H7 (cell line): ENCODE measurements at regions not wholly inside any gene's neighbourhood (a gene's known extent, or its start where the extent isn't known, plus 50 kb on each side); places are given as distances from the start of the nearest gene placed in this dataset.
"Not testable (repeated sequence)": the region's sequence is repeated elsewhere in the genome, so short reads cannot be mapped to it uniquely, and the experiment has no call there.

Source experiments
- DNase-seq: peaks from one replicate; pipeline ENCODE4 v3.0.0; 2012
- H3K27me3 ChIP-seq: 2 replicates; pipeline ENCODE4 v1.6.0; 2011; ENCODE audit warnings: mild to moderate bottlenecking, low read length; ENCODE audit not compliant: control insufficient read depth, insufficient read depth
- H3K36me3 ChIP-seq: replicated peaks from 2 replicates; pipeline ENCODE4 v1.5.1; 2011; ENCODE audit warnings: low read length; ENCODE audit not compliant: control insufficient read depth, insufficient read depth
- H3K4me3 ChIP-seq: 2 replicates; pipeline ENCODE4 v1.5.1; 2011; ENCODE audit warnings: low read depth, mild to moderate bottlenecking, control low read depth, low read length, moderate library complexity; ENCODE audit not compliant: insufficient read depth

DNA sequence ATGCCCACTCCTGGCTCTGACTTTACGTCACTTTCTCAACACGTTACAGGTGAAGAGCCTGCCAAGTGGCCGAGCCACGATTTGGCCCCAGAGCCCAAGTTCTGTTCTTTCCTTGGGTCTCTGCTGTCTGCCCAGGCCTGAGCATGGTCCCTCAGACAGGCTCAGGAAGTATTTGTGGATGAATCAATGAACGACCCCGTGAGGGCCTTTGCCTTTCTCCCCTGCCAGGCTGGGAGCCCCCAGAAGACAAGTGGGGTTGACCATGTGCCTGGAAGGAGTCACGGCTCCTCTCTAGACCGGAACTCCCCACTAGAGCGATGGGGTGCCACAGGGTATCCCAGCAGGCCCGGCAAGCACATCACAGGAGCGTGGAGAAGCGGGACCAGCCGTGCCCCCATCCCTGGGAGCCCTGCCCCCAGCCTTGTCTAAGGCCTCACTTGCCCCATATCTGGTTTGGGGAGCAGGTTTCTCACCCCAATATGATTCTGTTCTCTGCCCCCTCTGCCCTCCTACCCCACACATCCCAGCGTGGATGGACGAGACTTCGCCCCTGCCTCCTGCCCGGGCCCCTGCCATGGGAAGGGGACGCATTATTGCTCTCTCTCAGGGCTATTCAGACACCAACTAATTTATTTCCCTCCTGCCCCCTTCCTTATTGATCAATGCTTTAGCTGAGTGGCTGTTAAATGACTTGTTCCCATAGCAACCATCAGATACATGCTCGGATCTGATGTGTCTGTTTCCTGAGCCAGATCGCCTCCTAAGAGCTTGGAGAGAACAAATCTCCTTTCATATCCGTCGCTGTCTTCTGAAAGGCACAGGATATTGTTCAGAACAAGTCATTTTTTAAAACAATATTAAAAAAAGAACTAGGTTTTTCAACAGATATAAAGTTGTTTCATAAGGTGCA lies 69.0 kb downstream of the DIO3 start:
- Histone ChIP-seq H3K4me3 (no peak overlapping the region), H3K36me3 (no peaks in the 10 kb centered on the region), H3K27me3 (peaks cover 6% of the 10 kb centered on the region)
- no peak for DNase-seq

DNA sequence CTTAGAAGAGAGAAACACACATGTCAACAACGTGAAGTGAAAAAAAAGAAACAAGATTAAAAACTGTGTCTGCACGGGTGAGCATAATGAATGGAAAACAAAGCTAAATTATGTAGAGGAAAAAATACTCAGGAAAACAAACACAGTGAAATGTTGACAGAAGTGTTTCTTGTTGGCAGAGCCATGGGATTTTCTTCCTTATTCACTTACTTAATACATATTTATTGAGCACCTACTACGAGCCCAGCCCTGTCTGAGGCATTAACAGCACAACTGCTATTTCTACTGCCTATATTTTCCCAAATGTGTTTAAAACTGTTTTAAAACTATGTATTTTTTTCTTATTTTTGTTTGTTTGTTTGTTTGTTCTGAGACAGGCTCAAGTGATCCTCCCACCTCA lies 69.9 kb downstream of the DIO3 start:
- no peak for DNase-seq
- Histone ChIP-seq H3K4me3 (no peak overlapping the region), H3K36me3 (no peaks in the 10 kb centered on the region), H3K27me3 (peaks cover 6% of the 10 kb centered on the region)

DNA sequence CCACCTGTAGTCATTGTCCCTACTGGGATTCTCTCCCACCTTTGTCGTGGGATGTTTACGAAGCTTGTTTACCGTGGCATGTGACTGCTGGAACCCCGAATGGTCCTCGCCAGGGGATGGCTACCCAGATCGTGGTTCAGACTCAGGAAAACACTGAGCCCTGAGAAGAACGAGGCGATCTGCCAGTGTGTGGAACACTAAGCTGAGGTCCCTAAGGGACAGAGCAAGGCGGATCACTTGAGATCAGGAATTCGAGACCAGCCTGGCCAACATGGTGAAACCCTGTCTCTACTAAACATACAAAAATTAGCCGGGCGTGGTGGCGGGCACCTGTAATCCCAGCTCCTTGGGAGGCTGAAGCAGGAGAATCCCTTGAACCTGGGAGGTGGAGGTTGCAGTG lies 70.7 kb downstream of the DIO3 start:
- not testable (repeated sequence) for H3K36me3 ChIP-seq, H3K4me3 ChIP-seq, DNase-seq, H3K27me3 ChIP-seq

DNA sequence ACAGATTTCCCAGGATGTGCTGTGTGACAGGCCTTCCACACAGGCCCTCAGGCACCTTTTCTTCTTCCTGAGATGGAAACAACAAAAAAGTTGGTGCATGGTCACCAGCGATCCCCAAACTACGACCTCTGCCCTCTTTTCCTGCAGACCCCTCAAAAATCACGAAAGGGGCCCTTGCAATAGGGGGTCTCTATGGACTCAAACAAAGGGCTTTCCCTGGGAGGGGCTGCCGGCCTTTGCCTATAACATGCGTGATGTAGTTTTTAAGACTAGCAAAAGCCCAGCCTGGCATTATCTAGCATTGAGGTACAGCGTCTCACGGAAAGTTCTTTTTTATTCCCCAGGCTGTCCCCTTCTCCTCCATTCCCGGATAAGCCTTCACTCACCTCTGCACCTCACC lies 71.2 kb downstream of the DIO3 start:
- Histone ChIP-seq H3K4me3 (no peak overlapping the region), H3K27me3 (peaks cover 6% of the 10 kb centered on the region), H3K36me3 (no peaks in the 10 kb centered on the region)
- no peak for DNase-seq

DNA sequence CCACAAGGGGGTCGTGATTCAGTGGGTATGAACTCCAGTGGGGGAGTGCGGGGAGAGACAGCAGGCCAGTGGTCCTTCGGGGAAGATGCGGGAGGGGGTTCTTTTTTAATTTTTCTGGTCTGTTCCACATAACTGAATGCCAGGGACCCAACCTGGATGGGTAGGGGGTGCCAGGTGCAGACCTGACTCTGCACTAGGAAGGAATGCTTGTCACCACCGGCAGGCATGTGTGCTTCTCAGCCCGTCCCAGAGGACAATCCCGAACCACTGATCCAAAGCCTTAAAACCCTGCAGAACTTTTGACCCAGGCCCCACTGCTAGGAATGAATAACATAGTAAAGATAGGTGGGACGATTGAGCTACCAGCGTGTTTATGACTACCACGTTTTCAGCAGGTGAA lies 72.0 kb downstream of the DIO3 start:
- no peaks in the 10 kb centered on the region for H3K36me3 ChIP-seq
- H3K4me3 ChIP-seq, result no peak overlapping the region
- DNase-seq, result no peak
- peaks cover 6% of the 10 kb centered on the region for H3K27me3 ChIP-seq

DNA sequence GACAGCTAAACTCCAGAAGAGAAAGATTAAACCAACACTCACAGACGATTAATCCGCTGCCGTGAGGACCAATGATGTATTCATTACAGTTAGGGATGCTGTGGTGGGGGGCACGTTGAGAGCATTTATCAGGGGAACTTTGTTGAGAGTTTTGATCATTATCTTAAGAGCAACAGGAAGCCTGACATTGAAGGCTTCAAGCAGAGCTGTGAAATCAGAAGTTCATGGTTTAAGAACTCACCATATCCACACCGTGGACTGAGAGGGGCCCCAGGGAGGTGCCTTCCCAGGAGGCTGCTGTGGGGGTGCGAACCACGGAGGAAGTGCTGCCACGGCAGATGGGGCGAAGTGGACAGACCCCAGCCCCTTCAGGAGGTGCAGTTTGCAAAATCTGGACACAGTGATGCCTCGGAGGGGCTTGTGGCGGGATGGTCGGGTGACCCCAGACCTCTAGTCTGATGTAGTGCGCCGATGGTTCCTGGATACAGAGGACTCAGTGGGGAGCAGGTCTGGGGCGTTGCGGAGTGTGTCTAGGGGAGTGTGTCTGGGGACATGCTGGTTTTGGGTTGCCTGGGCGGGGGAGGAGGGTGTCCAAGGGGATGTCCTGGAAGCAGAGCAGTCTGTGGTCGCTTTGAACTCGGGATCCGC lies 73.0 kb downstream of the DIO3 start:
- H3K4me3 ChIP-seq, result no peak overlapping the region
- no peak for DNase-seq
- peaks cover 2% of the 10 kb centered on the region; the same call in 1 of the 2 replicates for H3K27me3 ChIP-seq

DNA sequence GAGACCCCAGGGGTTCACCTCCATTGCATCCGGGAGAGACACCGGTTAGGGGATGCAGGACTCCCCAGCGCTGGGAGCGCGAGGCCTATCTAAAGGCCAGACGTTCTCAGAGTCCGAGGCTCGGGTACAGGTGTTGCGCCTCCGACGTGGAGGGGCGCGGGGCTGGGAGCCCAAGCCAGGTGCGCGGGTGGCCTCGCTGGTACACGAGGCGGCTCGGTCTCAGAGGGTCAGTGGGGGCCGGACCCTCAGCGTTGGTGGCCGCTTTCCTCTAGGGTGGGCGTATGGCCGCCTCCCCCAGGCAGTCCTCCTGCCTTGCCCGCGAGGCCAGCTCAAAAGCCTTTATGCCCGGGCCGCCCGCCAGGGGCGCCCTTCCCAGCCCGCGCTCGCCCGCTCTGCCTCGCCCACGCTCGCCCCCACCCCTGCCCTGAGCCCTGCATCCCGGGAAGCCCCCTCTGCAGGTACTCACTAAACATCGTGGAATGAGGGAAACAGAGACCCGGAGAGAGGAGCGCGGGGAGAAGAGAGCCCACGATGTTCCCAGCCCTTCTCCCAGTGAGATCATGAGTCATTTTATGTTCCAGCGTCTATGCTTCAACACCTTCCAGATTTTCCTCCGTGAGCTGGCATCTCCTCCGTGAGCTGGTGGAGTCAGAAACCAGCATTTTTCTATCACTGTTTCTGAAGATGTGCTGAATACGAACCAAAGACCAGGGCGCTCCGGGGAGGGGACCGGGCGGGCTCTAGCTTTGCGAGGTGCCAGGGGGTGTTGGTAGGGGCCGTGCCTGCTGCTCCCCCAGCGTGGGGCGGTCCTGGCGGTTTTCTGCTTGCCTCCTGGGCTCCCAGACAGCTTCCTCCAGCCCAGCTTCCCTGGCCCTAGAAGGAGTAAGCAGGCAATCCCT lies 73.8 kb downstream of the DIO3 start:
- no peaks in the 10 kb centered on the region for H3K27me3 ChIP-seq
- peak; percentile 43 for DNase-seq
- H3K36me3 ChIP-seq, result no peaks in the 10 kb centered on the region
- H3K4me3 ChIP-seq, result no peak overlapping the region

More for the DNA sequence above, 73.0 kb downstream of the DIO3 start:
- H3K36me3 ChIP-seq, result no peaks in the 10 kb centered on the region

DNA sequence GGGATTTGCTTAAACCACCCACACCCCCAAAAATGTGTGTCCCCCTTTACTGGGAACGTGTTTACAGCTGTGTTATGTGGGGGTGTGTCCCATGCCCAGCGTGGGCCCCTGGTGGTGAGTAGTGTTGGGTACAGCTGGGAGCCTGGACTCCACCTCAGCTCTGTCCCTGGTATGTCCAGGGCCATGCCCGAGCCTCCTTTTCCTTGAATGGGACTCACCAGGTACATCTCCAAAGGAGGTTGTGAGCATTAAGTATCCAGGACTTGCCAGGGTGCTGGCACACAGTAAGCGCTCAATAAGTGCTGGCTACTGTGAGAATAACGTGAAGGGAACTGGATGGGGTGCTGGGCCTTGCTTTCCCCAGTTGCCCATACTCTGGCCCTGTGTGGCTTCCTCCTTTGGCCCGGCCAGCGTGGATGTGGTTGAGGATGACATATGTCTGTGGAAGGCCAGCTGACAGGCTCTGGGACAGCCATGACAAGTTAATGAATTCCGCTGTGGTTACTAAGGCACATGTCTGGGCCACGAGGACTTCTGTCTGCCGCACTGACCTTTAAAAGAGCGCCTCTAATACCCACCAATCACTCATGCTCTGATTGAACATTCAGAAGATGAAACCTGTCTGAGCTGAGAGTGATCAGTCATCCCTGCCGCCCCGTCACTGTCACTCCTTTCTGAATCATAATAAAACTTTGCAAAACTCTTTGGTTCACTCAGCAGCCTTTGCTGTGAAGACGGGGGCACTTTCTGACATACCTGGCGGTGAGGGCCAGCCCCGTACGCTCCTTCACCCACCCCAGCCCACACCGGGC lies 74.7 kb downstream of the DIO3 start:
- Histone ChIP-seq H3K36me3 (no peaks in the 10 kb centered on the region), H3K4me3 (no peak overlapping the region), H3K27me3 (no peaks in the 10 kb centered on the region)
- DNase-seq, result no peak

DNA sequence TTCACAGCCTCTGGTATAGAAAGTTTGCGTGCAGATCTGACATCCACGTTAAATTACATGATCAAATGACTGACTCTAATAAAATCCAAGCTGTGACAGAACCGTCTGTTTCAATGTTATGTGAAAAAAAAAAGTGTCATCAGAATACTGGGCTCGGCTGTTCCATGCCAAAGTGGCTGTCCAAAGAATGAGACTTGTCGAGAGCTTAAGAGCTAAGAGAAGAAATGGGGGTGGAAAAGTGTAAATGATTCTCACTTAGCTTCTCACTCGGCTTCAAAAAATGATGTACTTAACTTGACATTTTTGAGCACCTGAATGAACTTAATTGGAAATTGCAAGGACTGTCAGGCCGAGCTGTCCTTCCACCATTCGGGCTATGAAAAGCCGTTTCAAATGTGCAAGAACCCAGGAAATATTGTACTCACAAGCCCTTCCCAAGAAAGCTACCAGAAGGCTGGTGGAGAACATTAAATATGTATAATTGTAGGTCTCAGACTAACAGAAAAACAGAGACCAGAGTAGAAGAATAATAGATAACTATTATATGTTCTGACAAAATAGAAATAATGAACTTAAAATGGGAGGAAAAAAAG lies 78.0 kb downstream of the DIO3 start:
- DNase-seq, result no peak
- H3K36me3 ChIP-seq, result no peaks in the 10 kb centered on the region
- no peaks in the 10 kb centered on the region for H3K27me3 ChIP-seq
- no peak overlapping the region for H3K4me3 ChIP-seq

DNA sequence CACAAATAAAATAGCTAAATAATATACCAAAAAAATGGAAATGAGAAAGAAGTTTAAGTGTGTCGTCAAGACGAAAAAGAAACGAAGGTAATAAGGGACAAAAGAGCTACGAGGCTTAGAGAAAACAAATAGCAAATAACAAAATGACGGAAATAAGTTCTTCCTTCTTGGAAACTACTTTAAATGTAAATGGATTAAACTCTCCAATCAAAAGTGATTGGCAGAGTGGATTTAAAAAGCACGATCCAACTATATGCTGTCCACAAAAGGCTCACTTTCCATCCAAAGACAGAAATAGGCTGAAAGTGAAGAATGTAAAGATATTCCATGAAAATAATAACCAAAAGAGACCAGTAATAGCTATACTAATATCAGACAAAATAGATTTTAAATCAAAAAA lies 82.4 kb downstream of the DIO3 start:
- no peak for DNase-seq
- H3K27me3 ChIP-seq, result no peaks in the 10 kb centered on the region
- H3K4me3 ChIP-seq, result no peak overlapping the region
- H3K36me3 ChIP-seq, result no peaks in the 10 kb centered on the region

DNA sequence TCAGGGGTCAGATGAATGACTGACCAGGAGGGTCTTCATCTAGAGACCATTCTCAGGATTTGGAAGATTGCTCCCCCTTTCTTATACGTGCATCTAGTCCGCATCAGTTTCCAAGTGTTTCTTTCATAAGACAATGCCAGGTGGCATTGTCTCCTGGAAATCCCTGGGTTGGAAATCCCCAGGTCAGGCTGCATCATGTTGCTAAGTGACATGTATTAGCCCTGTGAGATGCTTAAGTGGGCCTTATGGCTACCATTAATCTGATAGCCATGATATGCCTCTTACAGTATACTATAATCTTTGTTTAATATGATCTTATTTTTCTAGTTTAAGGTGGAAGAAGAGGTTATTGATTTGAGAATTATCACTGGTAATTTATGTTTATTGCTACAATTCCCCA lies 92.8 kb downstream of the DIO3 start:
- H3K4me3 ChIP-seq, result no peak overlapping the region
- DNase-seq, result no peak
- H3K36me3 ChIP-seq, result no peaks in the 10 kb centered on the region
- H3K27me3 ChIP-seq, result no peaks in the 10 kb centered on the region; the same call in 1 of the 2 replicates

DNA sequence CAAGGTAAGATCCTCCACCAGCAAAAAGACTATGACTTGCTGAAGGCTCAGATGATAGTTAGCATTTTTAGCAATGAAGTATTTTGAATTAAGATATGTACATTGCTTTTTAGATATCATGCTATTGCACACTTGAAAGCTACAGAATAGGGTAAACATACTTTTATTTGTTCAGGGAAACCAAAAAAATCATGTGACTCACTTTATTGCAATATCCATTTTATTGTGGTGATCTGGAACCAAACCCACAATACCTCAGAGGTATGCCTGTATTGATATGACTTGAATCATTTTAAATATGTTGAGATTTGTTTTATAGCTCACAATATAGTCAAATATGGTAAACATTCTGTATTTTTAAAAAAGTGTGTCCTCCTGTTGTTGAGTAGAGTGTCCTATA lies 96.1 kb downstream of the DIO3 start:
- DNase-seq, result no peak
- Histone ChIP-seq H3K27me3 (no peaks in the 10 kb centered on the region; the same call in 1 of the 2 replicates), H3K4me3 (no peak overlapping the region), H3K36me3 (no peaks in the 10 kb centered on the region)

DNA sequence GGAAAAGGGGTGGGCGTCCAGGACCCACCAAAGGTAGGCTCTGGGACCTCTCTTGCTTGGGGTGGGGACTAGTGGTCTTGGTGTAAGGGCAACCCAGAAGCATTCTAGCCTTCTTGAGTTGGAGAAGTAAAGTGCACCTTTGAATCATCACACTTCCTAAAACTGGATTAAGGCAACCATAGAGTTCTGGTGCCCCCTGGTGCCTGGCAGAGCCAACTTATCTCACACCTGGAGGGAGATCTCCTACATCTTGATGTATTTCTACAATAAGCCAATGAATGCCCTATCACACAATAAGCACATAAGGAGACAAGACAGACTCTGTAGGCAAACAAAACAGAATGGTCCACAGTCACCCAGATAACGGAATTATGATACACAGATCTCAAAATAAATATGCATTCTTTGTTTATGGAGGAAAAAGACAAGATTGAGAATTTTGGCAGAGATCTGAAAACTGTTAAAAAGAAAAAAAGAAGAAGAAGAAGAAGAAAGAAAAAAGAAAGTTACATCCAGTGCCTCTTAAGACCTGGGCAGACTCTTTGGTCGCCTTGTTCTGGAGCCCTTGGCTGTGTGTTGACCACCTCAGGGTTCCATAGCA lies 95.9 kb upstream of the PPP2R5C start:
- no peak overlapping the region for H3K4me3 ChIP-seq
- no peaks in the 10 kb centered on the region for H3K36me3 ChIP-seq
- DNase-seq, result peak; percentile 40
- no peaks in the 10 kb centered on the region; the same call in 1 of the 2 replicates for H3K27me3 ChIP-seq
